HG03135 (cell line): ENCODE measurements at regions not wholly inside any gene's neighbourhood (a gene's known extent, or its start where the extent isn't known, plus 50 kb on each side); places are given as distances from the start of the nearest gene placed in this dataset.

Source experiments
- ATAC-seq: cut with Tn5 transposase; IDR thresholded peaks from one replicate; pipeline ENCODE4 v1.9.1; 2021; ENCODE audit warnings: mild to moderate bottlenecking, moderate library complexity; ENCODE audit not compliant: unreplicated experiment

GRCh38 chr2:43129676-43130547, 96.5 kb downstream of the ZFP36L2 start:
- no peak for ATAC-seq

DNA sequence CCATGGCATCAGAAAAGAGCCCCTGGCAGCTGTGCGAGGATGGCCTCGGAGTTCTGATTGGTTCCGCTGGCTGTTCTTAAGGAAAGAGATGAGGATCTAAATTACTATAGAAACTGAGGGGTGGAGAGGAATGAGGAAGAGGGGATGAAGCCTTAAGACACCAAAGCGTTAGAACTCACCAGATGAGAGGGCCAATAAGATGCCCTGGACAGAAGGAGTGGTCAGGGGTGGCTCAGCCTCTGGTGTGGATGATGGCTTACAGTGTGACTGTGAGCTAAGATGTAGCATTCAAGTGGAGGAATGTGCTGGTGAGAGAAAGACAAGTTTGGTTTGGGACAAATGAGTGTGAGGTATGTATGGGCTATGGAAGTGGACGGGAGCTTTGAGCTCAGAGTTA, 97.8 kb downstream of the ZFP36L2 start:
- no peak for ATAC-seq

- no peak for ATAC-seq
Observed at GRCh38 chr2:43127941-43128558, 98.4 kb downstream of the ZFP36L2 start.

- no peak for ATAC-seq
Observed at GRCh38 chr2:43127208-43127940, 99.0 kb downstream of the ZFP36L2 start.

- no peak for ATAC-seq
Observed at GRCh38 chr2:43126817-43127207, 99.6 kb downstream of the ZFP36L2 start.

GRCh38 chr2:43125090-43125998, 101.1 kb downstream of the ZFP36L2 start:
- no peak for ATAC-seq

- no peak for ATAC-seq
Observed at GRCh38 chr2:43124687-43125057, 101.7 kb downstream of the ZFP36L2 start.

- no peak for ATAC-seq
Observed at GRCh38 chr2:43123981-43124686, 102.3 kb downstream of the ZFP36L2 start.

DNA sequence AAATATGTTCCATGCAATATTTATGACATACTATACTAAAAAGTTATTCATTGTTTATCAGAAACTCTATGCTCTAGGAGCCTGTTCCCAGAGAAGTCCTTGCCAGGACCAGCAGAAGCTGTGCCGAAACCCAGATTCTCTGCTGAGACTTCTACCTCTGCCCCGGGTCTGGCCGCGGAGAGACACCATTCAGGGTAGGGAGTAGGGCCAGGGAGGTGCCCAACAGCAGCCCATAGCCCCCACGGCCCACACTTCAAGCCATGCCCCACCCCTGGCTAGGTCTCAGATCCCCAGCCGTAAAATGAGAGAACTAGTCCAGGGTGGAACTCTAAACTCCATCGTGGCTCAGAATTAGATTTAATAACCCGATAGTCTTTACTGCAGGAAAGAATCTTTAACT, 102.9 kb downstream of the ZFP36L2 start:
- ATAC-seq: no peak

DNA sequence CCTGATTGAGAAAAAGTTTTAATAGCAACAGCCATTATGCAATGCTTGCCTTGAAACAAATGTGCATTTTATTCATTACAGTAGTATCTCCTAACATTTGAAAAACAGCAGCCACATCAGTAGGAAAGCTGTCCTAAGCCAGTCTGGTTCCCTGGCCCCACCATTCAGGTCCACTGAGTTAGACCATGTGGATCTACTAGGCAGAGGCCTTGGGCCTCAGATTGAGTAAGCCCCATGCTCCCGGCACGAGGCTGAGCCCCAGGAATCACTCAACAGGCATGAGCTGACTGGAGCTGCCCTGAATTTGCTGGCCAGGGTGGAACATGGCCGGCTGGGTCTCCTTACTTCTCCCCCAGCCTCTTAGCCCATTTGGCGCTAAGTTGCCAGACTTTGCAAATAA, 103.4 kb downstream of the ZFP36L2 start:
- no peak for ATAC-seq

- ATAC-seq: no peak
Observed at GRCh38 chr2:43121580-43122314, 104.7 kb downstream of the ZFP36L2 start.

DNA sequence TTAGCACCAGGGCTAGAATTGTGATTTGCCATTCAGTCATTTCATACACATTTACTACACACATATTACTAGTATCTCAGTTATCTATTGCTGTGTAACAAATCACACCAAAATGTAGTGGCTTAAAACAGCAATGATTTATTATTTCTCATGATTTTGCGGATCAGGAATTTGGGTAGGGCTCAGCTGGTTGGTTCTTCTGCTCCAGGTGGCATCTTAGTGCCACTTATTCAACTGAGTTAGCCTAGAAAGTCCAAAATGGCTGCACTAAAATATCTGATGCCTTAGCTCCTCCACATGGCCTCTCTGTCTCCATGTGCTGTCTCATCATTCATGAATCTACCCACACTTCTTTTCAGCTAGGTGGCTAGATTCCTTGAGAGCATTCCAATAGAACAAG, 107.1 kb downstream of the ZFP36L2 start:
- no peak for ATAC-seq

DNA sequence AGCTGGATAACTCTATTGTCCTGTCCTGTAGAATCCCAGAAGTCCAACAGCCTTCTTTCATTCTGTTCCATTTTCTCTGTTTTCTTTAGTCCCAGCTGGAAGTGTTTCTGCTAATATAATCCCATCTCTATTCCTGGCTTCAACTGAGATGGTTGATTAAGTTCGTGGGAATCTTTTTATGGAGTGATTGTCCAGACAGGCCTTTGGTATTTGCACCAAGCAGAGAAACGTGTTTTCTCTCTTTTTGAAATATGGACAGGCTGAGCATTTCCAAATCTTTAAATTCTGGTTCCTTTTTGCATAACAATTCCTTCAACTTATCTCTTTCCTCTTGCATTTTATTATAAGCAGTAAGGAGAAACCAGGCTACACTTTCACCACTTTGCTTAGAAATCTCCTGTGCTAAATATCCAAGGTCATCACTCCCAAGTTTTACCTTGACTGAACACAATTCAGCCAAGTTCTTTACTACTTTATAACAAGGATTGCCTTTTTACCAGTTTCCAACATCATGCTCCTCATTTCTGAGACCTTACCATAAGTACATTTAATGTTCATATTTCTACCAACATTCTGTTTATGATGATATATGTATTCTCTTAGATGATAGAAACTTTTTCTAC, 108.8 kb downstream of the ZFP36L2 start:
- no peak for ATAC-seq

DNA sequence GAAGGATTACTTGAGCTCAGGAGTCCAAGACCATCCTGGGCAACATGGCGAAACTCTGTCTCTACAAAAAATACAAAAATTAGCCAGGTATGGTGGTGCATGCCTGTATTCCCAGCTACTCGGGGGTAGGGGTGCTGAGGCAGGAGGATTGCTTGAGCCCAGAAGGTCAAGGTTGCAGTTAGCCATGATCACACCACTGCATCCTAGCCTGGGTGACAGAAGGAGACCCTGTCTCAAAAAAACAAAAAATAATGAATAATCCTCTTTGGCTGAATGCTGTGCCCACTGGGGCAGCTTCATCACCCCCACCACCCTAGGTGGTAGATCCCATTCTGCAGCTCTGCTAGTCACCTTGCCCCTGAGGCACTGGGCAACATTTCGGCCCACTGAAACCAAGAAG, 109.4 kb downstream of the ZFP36L2 start:
- no peak for ATAC-seq

DNA sequence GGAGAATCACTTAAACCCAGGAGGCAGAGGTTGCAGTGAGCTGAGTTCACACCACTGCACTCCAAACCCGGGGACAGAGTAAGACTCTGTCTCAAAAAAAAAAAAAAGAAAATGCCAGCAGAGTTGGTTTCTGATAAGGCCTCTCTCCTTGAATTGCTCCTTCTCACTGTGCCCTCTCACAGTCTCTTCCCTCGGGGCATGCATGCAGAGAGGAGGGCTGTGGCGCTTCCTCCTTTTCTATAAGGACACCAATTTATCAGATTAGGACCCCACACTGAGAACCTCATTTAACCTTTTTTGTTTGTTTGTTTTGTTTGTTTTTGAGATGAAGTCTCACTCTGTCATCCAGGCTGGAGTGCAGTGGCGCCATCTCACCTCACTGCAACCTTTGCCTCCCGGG, 110.5 kb downstream of the ZFP36L2 start:
- no peak for ATAC-seq

DNA sequence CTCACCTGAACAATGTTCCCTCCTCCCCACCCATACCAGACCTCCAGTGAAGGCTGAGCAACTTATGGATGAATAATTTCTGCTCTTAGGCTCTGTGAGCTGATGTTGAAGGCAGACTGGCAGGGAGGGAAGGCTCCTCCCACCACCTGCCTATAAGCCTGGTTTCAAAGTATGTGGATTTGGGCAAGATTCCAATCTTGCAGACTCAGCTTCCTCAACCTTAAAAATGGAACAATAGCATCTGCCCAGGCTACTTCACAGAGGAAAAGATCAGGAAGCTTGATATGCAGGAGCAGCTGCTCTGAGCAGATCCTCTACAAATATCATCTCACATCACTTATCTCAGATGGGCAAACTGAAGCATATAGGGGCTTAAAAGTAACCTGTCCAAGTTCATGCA, 112.2 kb downstream of the ZFP36L2 start:
- no peak for ATAC-seq

DNA sequence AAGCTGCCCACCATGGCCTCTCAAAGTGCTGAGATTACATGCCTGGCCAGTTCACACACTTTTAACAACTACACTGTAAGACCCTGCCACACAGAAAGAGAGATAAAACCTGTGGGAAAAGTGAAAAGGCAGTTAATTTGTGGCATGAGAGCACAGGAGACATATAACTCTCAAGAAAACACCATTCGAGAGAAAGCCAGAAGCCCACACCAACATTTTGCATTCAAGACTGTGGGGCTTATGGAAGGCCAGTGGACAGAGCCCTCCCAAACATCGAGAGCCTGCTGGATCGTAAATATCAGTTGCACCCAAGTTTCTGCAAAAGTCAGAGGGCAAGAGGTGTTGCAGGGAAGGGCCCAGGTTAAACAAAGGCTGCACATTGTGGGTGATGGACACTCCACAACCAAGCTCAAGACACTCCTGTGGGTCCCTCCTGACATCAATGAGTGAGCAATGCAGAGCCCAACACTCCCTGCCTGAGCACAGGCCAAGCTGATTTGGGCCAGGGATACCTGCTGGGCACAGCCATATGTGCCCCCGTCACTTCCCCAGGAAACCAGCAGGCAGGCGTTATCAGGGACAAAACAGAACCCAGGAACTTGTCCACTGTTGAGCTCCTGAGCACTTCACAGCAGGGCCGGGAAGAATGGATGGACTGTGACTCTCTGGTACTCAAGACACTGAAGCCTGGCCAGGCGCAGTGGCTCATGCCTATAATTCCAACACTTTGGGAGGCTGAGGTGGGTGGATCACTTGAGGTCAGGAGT, 114.4 kb downstream of the ZFP36L2 start:
- ATAC-seq: no peak

GRCh38 chr2:43110442-43110871, 115.9 kb downstream of the ZFP36L2 start:
- no peak for ATAC-seq
